Astrocyte (in vitro differentiated cells and primary cell): ENCODE measurements at regions not wholly inside any gene's neighbourhood (a gene's known extent, or its start where the extent isn't known, plus 50 kb on each side); places are given as distances from the start of the nearest gene placed in this dataset.

ENCODE experiments used
- DNase-seq: peaks from one replicate; pipeline ENCODE4 v3.0.0-alpha.2; 2010; ENCODE audit warnings: low read depth
- FAIRE-seq: peaks from 2 replicates; lab custom pipeline; 2011; peaks lifted over from hg19 to GRCh38; lab: Jason Lieb, UNC
- H2AFZ ChIP-seq: 2 replicates; pipeline ENCODE4 v1.6.0; 2012; ENCODE audit warnings: low read depth, low read length, inconsistent platforms
- H3K27ac ChIP-seq: 2 replicates; pipeline ENCODE4 v1.5.1; 2011; ENCODE audit warnings: low read depth, low read length, inconsistent platforms
- H3K27me3 ChIP-seq: 2 replicates; pipeline ENCODE4 v1.6.0; 2011; ENCODE audit warnings: low read length, inconsistent platforms; ENCODE audit not compliant: insufficient read depth
- H3K36me3 ChIP-seq: 2 replicates; pipeline ENCODE4 v1.5.1; 2011; ENCODE audit warnings: low read length, inconsistent platforms; ENCODE audit not compliant: insufficient read depth
- H3K4me1 ChIP-seq: 2 replicates; pipeline ENCODE4 v1.5.1; 2011; ENCODE audit warnings: low read length, inconsistent platforms; ENCODE audit not compliant: insufficient read depth
- H3K4me2 ChIP-seq: 2 replicates; pipeline ENCODE4 v1.6.0; 2012; ENCODE audit warnings: low read length, inconsistent platforms
- H3K4me3 ChIP-seq: 2 replicates; pipeline ENCODE4 v1.5.1; 2011; ENCODE audit warnings: low read depth, mild to moderate bottlenecking, low read length, inconsistent platforms; ENCODE audit not compliant: insufficient read depth
- H3K79me2 ChIP-seq: 2 replicates; pipeline ENCODE4 v1.6.0; 2012; ENCODE audit warnings: mild to moderate bottlenecking, low read length, inconsistent platforms; ENCODE audit not compliant: insufficient read depth
- H3K9ac ChIP-seq: 2 replicates; pipeline ENCODE4 v1.6.0; 2012; ENCODE audit warnings: mild to moderate bottlenecking, low read length, inconsistent platforms
- H3K9me3 ChIP-seq: 2 replicates; pipeline ENCODE4 v1.5.1; 2012; ENCODE audit warnings: low read depth, mild to moderate bottlenecking, low read length, inconsistent platforms; ENCODE audit not compliant: insufficient read depth
- H4K20me1 ChIP-seq: 2 replicates; pipeline ENCODE4 v1.6.0; 2012; ENCODE audit warnings: low read length, inconsistent platforms; ENCODE audit not compliant: insufficient read depth
- H3K27ac Mint-ChIP-seq: one replicate; pipeline ENCODE4 v1.8.0; 2021; ENCODE audit warnings: mild to moderate bottlenecking, mixed read lengths; ENCODE audit not compliant: unreplicated experiment
- H3K27me3 Mint-ChIP-seq: one replicate; pipeline ENCODE4 v1.8.0; 2021; ENCODE audit warnings: low read depth, mixed read lengths; ENCODE audit not compliant: unreplicated experiment
- H3K36me3 Mint-ChIP-seq: one replicate; pipeline ENCODE4 v1.8.0; 2021; ENCODE audit warnings: low read depth, mixed read lengths; ENCODE audit not compliant: unreplicated experiment
- H3K4me1 Mint-ChIP-seq: one replicate; pipeline ENCODE4 v1.8.0; 2021; ENCODE audit warnings: low read depth, mixed read lengths; ENCODE audit not compliant: unreplicated experiment
- H3K4me3 Mint-ChIP-seq: one replicate; pipeline ENCODE4 v1.8.0; 2021; ENCODE audit warnings: mild to moderate bottlenecking, moderate library complexity, mixed read lengths; ENCODE audit not compliant: unreplicated experiment
- H3K9me3 Mint-ChIP-seq: one replicate; pipeline ENCODE4 v1.8.0; 2021; ENCODE audit warnings: mild to moderate bottlenecking, mixed read lengths; ENCODE audit not compliant: unreplicated experiment
- CTCF ChIP-seq: IDR thresholded peaks from 2 replicates; pipeline ENCODE4 v1.5.1; 2011; ENCODE audit warnings: low read depth, mild to moderate bottlenecking, inconsistent platforms, low read length, moderate library complexity; ENCODE audit not compliant: insufficient read depth
- EZH2 ChIP-seq: IDR thresholded peaks from 2 replicates; pipeline ENCODE4 v1.6.1; 2012; ENCODE audit warnings: mild to moderate bottlenecking, low read length, inconsistent platforms; ENCODE audit not compliant: insufficient read depth

GRCh38 chr12:58773986-58774385 lies 146.3 kb downstream of the LRIG3 start:
- no peak overlapping the region for H3K27ac Mint-ChIP-seq
- no peaks in the 10 kb centered on the region for H3K36me3 Mint-ChIP-seq
- FAIRE-seq (no peak), DNase-seq (no peak)
- H3K79me2 ChIP-seq = no peaks in the 10 kb centered on the region
- H3K27ac ChIP-seq = no peak overlapping the region
- H2AFZ ChIP-seq = no peak overlapping the region
- H3K36me3 ChIP-seq = no peaks in the 10 kb centered on the region
- H3K4me1 Mint-ChIP-seq = peaks cover 3% of the 10 kb centered on the region
- no peak overlapping the region for H3K4me2 ChIP-seq
- no peaks in the 10 kb centered on the region for H3K4me1 ChIP-seq
- H3K27me3 ChIP-seq = no peaks in the 10 kb centered on the region
- H3K4me3 Mint-ChIP-seq = no peak overlapping the region
- H3K4me3 ChIP-seq = no peak overlapping the region
- H3K9ac ChIP-seq = no peak overlapping the region
- H3K9me3 ChIP-seq = no peaks in the 10 kb centered on the region
- H3K9me3 Mint-ChIP-seq = peaks cover 2% of the 10 kb centered on the region
- H4K20me1 ChIP-seq = no peaks in the 10 kb centered on the region
- no peak for TF ChIP-seq EZH2
- no peak for TF ChIP-seq CTCF
- H3K27me3 Mint-ChIP-seq = no peaks in the 10 kb centered on the region

- H4K20me1 ChIP-seq = no peaks in the 10 kb centered on the region
- H3K9ac ChIP-seq = no peak overlapping the region
- H3K27ac Mint-ChIP-seq = no peak overlapping the region
- H3K79me2 ChIP-seq = no peaks in the 10 kb centered on the region
- no peaks in the 10 kb centered on the region for H3K27me3 Mint-ChIP-seq
- TF ChIP-seq EZH2 (no peak), CTCF (no peak)
- H3K9me3 ChIP-seq = no peaks in the 10 kb centered on the region
- H3K27me3 ChIP-seq = no peaks in the 10 kb centered on the region
- H3K4me2 ChIP-seq = no peak overlapping the region
- FAIRE-seq (no peak), DNase-seq (no peak)
- H3K27ac ChIP-seq = no peak overlapping the region
- H2AFZ ChIP-seq = no peak overlapping the region
- no peak overlapping the region for H3K4me3 ChIP-seq
- no peaks in the 10 kb centered on the region for H3K36me3 ChIP-seq
- no peaks in the 10 kb centered on the region for H3K36me3 Mint-ChIP-seq
- H3K9me3 Mint-ChIP-seq = peaks cover 2% of the 10 kb centered on the region
- H3K4me1 Mint-ChIP-seq = peaks cover 3% of the 10 kb centered on the region
- H3K4me3 Mint-ChIP-seq = no peak overlapping the region
- H3K4me1 ChIP-seq = no peaks in the 10 kb centered on the region
These were observed 145.6 kb downstream of the LRIG3 start for GRCh38 chr12:58774731-58775130.

DNA sequence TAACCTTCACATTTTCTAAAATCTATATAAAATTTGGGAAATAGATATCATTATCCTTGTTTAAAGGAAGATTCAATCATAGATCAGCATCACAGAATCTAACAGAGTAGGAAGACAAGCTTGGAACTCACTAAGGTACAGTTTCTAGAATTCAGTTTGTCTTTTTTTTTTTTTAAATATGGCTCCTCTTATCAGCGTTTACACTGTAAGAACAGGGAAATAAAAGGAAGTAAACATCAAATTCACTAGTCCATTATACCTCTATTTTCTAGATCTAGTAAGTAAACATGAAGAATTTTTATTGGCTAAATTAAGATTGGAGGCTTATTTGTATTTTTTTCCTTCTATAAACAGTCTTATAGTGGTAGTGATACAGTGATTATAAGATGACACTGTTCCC lies 144.9 kb downstream of the LRIG3 start:
- Histone ChIP-seq H3K9me3 (no peaks in the 10 kb centered on the region), H3K4me1 (no peaks in the 10 kb centered on the region), H3K36me3 (no peaks in the 10 kb centered on the region), H3K4me2 (no peak overlapping the region), H3K79me2 (no peaks in the 10 kb centered on the region), H3K27ac (no peak overlapping the region), H3K27me3 (no peaks in the 10 kb centered on the region), H2AFZ (no peak overlapping the region), H4K20me1 (no peaks in the 10 kb centered on the region), H3K4me3 (no peak overlapping the region), H3K9ac (no peak overlapping the region)
- Mint-ChIP-seq H3K4me1 (peaks cover 3% of the 10 kb centered on the region), H3K27ac (no peak overlapping the region), H3K27me3 (no peaks in the 10 kb centered on the region), H3K36me3 (no peaks in the 10 kb centered on the region), H3K9me3 (peaks cover 4% of the 10 kb centered on the region), H3K4me3 (no peak overlapping the region)
- TF ChIP-seq EZH2 = no peak
- TF ChIP-seq CTCF = no peak
- FAIRE-seq (no peak), DNase-seq (no peak)
